Activated CD8-positive, alpha-beta memory T cell treated with anti-CD3 and anti-CD28 coated beads for 24 hours (primary cell): ENCODE measurements at regions not wholly inside any gene's neighbourhood (a gene's known extent, or its start where the extent isn't known, plus 50 kb on each side); places are given as distances from the start of the nearest gene placed in this dataset.

Experiments used
- DNase-seq: peaks from one replicate; pipeline ENCODE4 v3.0.0-alpha.2; 2020

DNA sequence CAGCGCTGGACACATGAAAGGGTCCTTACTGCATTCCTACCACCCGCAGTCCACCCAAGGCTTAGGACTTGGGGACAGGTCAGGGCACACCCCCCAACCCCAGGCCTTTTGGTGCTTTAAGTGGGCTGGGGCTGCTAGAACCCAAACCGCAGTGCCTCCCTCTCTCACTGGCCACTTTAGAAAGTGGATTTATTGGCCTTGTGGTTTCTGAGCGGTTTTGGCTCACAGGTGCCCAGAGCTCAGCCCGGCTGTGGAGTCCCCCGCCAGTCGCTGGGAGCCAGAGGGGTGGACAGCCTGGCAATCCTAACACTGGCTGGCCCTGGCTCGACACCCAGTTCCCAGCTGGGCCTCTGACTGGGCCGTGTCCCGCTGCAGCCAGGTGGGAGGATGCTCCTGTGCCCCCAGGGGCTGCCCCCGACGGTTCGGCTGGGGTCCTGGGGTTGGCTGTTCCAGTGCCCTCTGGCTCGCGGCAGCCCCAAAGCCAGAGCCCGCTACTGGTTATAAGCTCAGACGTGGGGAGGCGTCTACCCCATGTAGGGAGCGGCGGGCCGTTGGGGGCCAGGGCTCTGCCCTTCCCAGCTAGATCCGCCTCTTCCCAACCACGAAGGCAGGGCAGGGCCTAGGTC lies 65.2 kb upstream of the RNU6ATAC start:
- no peak for DNase-seq

DNA sequence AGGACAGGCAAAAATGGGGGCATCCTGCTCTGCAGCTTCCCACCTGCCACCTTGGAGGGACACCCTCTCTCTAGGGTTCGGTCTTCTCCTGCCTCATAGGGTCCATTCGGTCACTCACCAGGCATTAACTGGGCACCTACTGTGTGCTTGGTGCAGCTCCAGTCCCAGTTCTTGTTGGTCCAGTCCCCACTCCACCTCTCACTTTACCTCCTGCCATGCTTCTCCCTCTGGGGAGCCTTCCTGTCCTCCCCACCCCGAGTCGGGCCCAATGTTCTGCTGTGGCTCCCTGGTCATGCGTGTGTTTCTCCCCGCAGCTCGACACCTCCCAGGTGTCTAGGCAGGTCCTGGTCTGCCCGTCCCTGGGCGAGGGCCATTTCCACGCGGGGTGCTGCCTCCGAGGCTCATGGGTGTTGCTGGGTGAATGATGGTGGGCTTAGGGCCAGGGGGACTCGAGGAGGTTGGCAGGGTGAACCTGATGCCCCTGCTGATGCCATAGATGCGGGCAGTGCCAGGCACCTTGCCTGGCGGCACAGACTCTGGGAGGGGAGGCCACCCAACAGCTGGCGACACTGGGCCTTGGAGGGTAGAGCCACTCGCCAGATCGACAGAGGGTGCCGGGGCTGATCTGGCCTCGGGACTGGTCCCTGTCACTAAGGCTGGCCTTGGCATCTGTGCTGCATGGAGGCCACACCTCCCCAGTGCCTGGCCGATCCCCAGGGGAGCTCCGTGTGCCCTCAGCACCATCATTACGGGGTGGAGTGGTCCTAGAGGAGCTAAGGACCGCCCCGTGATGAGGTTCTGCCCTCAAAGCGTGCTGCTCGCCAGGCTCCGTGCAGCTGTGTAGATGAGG lies 66.0 kb upstream of the RNU6ATAC start:
- DNase-seq = no peak

DNA sequence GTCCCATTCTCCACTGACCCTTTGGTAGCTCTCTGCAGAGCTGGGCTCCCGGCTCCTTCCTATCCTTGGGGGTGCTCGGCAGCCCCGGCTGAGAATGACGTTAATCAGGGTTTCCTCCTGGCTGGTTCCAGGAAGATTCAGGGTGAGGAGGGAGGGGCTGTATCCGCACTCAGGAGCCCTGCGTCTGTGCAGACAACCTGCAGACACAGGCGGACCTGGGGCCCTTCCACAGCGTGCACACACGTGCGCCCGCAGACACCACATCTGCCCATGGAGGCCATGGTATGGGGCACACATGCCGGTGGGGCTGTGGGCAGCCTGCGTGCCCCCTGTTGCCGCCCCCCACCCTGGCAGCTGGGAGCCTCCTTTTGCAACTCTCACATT lies 66.6 kb upstream of the RNU6ATAC start:
- no peak for DNase-seq

DNA sequence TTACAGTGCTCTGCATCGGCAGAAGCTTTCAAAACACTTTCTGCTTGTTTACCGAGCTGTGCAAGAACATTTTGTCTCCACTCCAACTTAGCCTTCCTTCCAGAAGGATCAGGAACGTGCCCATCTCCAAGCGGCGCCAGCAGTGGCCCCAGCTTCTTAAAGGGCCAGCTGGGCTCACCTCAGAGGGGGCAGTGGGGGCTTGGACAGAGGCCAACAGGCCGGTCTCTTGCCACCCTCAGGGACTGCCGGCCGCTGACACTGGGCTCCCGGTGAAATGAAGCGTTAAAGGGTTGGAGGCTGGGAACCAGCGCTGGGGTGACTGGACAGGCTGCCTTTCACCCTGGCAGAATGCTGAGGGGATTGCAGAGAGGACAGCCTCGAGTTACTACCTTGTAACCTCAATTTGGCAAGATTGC lies 67.0 kb upstream of the RNU6ATAC start:
- DNase-seq = no peak

DNA sequence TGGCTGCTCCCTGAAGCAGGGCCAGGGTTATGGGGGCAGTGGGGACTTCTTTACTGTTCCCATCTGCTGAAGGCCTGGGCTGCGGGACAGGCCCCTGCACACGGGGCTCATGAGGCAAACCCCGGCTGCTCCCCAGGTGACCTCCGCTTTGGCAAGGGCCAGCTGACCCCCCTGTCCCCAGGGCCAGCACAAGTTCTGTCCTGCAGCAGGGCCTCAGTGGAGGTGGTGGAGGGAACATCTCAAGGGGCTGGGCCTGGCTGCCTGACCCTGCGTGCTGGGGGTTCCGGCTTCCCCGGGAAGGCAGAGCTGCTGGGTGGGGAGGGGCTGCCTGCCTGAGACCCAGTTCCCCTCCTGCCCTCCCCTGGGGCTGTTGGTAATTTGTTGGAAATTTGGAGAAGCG lies 67.4 kb upstream of the RNU6ATAC start:
- DNase-seq = no peak

DNA sequence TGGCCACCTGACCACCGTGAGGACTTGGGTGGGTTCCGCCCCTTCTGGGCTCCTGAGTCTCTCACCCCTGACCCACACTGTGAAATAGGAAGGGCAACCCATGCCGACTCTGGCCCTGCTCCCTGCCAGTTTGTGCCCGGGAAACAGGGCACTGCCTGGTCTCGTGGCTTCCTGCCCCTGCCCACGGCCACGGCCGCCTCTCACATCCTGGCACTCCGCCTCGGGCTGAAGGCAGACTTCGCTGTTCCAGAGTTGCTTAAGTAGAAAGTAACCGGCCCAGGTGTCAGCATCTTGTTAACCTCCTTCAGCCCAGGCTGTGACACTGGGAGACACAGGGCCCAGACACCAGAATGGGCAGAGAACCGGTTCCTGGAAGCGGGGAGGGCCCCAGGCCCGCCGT lies 68.7 kb upstream of the RNU6ATAC start:
- no peak for DNase-seq

DNA sequence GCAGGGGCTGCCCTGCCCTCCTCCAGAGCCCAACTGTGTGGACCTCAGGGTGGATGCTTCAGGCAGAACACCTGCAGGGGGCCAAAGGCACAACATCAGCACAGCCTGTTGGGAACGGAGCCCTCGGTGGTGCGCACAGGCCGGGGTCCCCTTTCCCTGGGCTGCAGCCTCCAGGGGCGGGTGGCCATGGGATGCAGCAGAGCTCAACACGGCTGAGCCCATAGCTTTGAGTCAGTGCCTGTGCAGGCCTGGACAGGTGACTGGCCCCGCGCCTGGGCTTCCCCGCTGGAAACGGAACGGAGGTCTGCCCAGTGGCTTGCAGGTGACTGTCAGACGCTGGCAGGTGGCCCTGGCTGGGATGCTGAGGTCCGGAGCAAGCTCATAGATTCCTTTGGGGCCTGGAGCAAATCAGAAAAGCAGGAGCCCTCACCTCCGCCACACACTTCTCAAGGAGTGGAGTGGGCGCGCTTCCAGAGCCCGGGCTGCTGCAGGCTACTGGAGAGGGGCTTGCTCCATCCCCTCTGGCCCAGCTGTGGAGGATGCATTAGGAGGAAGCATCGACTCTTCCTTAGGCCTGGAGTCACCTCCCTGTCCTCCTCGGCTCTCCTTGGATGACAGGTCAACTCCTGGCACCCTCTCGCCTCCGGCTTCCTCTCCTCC lies 69.8 kb upstream of the RNU6ATAC start:
- no peak for DNase-seq

DNA sequence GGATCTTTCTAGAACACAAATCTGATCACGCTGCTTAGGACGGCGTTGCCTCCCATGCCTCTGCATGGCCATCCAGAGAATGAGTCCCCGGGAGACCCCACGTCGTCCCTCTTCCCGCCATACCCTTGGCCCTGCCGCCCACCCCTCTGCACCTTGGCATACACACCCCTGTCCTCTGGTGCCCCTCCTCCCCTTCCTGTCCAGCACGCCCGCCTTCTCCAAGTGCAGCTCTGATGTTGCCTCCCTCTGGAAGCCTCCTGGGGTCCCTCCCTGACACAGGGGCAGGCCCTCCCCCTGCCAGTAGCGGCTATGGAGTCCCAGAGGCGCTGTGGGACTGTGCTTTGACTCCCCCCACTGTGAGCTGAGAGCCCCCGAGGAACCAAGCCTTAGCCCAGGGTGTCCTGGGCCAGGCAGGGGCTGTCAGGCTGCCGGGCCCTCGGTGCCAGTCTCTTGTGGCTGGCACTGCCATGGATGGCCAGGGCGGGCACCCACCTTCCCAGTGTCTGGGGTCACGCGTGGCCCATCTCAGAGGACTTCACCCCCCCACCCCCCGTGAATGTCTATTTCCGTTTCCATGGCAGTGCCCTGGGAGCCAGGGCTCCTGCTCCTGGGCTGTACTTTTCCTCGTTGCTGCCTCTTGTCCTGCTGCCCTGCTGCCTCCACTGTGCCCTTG lies 70.5 kb upstream of the RNU6ATAC start:
- no peak for DNase-seq

DNA sequence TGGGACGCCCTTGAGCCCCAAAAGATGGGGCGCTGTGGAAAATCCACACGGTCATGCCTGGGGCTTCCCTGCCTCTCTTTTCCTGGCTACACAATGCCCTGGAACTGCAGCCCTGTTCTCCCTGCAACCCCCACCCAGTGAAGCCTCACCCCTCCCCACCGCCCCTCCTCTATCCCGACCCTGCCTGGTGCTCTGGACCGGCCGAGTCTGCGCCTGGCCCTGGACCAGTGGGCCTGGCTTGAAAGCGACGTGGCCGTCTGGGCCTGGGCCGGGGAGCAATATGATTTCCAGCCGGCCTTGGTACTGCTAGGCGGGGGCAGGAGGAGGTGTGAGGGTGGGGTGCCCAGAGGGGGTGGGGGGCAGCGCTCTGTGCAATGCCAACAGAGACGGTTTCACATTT lies 71.0 kb upstream of the RNU6ATAC start:
- no peak for DNase-seq

DNA sequence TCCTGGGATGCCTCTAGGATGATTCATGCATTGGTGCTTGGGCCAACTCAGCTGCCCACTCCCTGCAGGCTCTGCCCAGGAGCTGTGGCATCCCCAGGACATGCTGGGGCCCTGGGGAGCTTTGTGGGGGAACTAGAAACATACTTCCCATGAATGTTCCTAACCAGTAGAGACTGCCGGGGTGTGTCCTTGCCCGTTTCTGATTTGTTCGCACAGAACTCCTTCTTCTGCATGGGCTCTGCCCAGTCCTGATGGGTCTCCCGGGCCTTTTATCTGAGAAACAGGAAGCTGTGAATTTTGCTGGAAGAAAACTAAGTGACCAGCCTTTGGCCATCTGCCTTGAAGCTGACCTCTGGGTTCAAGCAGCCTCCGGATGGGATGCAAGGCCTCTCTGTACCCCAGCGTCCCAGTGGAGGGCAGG lies 71.6 kb upstream of the RNU6ATAC start:
- DNase-seq = no peak

DNA sequence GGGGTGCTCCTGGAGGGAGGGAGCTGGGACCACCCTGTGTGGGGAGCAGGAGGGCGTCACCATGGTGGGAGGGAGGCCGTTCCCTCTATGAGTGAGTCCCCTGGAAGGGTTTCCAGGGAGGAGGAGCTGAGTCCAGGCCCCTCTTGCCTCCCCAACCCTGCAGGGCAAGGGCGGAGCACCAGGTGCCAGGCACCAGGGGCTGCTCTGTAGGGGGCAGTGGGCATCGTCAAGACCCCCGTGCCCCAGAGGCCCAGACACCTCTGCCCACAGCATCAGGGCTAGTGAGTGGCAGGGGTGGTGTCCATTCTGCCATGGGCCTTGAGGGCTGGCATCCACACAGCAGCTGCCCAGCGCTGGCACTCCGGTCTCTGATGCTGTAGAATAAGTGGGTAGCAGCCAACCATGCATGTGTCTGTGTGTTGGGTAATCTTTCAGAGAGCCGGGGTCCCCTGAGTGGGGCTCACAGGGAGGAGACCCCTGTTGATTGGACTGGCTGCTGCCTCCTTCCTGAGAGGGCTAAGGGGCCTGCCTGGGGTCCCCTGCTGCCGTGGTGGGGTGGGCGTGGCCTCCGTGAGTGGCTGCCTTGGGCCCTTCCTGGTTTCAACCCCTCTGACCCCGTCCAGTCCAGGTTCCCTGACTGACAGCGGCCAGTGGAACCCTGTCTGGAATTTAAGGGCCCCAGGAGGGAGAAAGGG lies 72.7 kb upstream of the RNU6ATAC start:
- DNase-seq = no peak

DNA sequence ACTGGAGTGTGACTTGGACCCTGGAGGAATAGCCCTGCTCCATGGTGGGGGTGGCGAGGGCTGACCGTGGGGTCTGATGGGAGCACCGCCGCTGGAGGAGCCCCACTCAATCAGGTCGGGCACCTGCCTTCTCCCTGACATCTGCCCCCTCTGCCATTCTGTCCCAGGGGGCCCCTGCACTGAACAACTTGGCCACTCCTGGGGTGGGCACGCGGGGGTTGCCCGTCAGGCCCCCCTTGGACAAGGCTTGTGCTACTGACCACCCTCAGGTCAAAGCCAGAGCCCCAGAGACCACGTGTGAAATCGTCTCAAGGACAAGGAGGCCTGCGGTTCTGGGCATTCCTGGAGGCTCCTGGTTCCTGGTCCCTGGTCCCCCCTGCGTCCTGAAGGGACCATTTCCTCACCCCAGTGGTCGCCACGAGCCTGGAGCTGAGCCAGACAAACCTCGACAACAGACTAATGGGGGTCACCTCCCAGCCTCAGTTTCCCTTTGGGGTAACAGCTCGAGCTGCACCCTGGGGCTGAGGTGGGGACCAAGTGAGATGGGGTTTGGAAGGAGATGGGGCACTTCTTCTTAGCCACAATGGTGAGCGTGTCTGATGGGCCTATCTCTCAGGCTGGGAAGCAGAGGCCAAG lies 73.4 kb upstream of the RNU6ATAC start:
- DNase-seq = no peak

DNA sequence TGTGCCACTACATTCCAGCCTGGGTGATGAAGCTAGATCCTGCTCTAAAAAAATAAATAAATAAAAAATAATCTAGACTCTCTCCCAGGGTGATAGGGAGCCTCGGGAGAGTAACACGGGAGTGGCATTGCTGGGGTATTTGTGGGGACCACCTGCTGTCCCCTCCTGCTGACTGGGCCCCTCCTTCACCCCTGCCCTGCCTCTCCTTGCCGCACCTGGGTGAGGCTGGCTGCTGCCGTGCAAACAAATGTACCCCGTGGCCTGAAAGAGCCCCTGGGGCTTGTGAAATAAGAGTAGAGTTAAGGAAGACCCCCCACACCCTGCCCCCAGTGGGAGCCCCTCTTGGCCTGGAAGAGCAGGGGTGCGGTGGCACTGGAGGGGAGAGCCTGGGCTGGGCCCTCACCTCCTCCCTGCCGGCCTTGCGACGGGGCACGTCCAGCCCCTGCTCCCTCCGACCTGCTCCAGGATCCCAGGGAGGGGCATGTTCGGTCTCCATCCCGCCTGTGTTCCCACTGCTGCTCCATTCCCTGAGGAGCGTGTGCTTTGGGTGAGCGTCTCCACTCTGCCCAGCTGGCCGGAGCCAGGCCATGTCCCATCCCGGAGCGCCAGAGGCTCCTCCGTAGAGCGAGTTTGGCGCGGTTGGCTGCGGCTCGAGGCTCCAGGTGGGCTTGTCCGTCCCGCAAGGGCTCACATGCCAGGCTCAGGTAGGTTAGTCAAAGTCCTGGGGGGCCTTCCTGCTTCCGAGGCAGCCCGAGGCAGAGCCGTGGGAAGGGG lies 75.0 kb upstream of the RNU6ATAC start:
- DNase-seq = no peak

DNA sequence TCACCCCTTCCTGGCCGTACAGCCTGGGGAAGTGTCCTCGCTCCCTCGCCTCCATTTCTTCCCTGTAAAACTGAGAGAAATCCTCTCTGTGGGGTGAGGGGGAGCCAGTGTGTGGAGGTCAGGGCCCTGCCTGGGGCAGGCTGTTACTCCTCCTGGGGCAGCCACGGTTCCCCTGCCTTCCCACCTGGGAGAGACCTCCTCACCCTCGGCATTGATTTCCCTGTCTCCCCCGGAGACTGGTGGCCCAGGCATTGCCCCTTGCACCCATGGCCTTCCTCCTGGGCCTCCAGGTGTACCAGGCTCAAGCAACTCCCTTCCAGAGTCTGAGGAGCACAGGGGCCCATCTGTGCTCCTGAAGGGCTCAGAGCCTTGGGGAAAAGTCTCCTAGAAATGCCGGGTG lies 75.6 kb upstream of the RNU6ATAC start:
- no peak for DNase-seq

DNA sequence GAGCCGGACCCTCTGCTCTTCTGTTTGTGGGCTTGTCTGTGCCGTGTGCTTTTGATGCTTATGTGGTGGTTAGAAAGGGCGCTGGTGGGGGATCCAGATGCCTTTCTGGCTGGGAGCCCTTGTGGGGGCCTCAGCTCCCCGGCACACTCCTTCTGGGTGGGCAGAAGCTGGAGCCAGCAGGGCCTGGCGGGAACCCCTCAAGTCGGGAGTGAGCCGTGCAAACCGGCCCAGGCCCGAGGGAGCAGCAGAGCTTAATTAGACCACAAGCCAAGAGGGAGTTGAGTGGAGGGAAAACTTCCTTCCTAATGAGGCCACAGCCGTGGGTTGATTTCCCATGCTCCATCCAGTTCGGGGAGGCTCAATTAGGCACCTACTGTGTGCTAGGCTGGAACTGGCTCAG lies 76.0 kb upstream of the RNU6ATAC start:
- DNase-seq = no peak

DNA sequence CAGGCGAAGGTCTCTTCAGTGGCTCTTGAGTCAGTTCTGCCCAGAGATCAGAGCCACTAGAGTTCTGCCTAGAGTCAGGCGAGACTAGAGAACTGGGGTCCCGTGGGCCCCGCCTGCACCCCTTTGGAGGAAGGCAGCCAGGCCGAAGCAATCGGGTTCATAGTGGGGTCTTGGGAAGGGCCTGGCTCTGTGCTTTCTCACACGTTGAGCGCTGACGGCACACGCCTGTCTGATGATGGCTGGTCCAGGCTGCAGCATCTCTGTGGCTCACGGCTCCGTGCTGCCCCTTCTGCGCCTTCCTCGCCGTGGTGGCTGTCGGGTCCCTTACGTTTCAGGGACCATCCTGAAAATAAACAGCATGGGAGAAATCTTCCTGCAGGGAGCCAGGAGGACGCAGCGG lies 78.3 kb upstream of the RNU6ATAC start:
- DNase-seq = no peak

DNA sequence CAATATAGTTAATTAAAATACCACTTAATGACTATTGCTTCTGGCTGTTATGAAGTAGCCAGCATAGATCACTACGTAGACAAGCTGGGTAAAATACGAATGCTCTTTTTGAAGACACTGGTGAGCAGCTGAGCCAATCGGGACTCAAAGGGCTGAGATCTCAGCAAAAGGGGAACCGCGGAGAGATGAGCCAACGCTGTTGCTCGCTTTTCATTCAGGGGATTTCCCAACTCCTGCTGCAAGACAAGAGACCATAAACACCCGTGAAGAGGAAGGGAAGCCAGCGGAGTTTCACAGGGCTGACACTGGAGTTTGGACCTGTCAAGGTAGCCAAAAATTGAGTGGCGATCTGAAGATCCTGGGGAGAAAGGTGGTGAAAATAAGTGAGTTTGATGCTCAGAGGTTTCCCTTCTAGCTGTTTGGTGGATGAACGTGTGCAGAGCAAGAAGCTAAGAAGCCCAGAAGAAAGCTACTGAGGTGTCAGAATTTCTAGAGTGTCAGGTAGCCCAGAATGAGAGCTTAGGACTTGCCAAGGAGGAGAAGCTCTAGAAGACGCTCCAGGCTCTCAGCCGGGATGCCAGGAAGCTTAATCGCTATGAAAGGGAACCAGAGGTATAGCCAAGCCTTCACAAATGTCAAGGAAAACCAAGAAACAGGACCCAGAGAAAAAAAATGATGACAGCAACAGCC lies 79.6 kb upstream of the RNU6ATAC start:
- peak; percentile 60 for DNase-seq

DNA sequence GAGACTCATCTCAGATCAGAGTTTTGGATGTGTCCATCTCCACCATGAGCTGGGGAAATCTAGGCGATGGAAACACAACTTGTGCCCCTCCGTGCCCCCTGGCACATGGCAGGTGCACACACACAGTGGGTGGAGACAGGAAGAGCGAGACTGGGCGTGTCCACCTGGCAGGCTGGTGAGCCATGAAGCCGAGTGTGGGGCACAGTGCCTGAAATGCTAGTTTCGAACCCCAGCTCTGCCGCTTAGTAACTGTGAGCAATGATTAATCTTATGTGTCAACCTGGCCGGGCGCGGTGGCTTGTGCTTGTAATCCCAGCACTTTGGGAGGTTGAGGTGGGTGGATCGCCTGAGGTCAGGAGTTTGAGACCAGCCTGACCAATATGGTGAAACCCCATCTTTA lies 80.8 kb upstream of the RNU6ATAC start:
- DNase-seq = no peak

DNA sequence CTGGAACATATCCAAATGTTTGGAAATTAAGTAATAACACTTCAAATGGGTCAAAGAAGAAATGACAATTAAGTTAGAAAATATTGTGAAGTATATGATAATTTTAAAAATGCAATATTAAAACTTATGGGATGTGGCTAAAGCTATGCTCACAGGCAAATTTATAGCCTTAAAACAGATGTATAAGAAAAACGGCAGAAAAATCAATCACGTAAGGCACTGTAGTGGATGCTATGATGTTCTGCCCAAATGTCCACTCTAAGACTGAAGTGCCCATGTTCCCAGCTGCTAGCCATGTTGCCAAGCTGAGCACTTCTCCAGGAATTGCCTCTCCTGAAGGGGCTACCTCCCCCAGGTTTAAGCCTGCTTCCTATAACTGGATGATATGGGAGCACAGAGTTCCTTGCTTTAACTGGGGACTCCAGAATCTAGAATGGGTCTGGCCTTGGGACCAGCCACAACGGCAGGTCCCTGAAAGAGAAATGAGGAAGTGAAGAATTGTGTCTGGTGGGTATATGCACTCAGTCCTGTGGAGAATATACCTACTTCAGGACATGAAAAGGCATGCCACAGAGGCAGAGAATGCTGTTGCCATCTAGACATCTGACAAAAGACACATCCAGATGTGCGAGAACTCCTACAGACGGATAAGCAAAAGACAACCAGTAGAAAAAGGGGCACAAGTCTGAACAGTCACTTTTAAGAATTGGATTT lies 78.2 kb upstream of the RXRA start:
- DNase-seq = no peak
